GM12873 (cell line): ENCODE measurements at regions not wholly inside any gene's neighbourhood (a gene's known extent, or its start where the extent isn't known, plus 50 kb on each side); places are given as distances from the start of the nearest gene placed in this dataset.

Experiments
- TF ChIP-seq, protein P1 (sequence below): IDR thresholded peaks from 2 replicates; pipeline ENCODE4 v1.5.1; 2012; ENCODE audit warnings: low read depth, mild to moderate bottlenecking, moderate library complexity, low read length, control low read depth; ENCODE audit not compliant: insufficient read depth; ENCODE audit errors: missing control alignments

GRCh38 chr14:85421186-85421877, 108.6 kb upstream of the FLRT2 start:
- TF ChIP-seq, protein P1, sequence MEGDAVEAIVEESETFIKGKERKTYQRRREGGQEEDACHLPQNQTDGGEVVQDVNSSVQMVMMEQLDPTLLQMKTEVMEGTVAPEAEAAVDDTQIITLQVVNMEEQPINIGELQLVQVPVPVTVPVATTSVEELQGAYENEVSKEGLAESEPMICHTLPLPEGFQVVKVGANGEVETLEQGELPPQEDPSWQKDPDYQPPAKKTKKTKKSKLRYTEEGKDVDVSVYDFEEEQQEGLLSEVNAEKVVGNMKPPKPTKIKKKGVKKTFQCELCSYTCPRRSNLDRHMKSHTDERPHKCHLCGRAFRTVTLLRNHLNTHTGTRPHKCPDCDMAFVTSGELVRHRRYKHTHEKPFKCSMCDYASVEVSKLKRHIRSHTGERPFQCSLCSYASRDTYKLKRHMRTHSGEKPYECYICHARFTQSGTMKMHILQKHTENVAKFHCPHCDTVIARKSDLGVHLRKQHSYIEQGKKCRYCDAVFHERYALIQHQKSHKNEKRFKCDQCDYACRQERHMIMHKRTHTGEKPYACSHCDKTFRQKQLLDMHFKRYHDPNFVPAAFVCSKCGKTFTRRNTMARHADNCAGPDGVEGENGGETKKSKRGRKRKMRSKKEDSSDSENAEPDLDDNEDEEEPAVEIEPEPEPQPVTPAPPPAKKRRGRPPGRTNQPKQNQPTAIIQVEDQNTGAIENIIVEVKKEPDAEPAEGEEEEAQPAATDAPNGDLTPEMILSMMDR = no peak

DNA sequence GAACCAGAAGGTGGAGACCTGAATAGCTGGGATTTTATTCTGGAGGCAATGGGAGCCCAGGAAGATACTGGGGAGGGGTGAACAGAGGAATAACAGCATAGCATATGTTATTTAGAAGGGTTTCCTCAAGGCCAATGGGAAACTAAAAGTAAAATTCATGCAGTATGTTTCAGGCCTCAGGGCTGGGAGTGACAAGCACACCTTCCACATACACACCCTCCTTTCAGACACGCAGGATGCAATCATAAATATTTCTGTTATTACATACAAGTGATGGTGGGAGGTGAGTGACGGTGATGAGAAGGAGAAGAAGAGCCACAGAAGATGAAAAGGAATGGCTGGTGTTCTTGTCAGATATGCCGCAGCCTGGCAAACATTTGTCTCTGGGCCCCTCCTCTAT, 106.1 kb upstream of the FLRT2 start:
- TF ChIP-seq, protein P1 = no peak

- TF ChIP-seq, protein P1 = no peak
Observed at GRCh38 chr14:85425507-85425906, 104.4 kb upstream of the FLRT2 start.

- TF ChIP-seq, protein P1 = no peak
Observed at GRCh38 chr14:85426068-85426935, 103.6 kb upstream of the FLRT2 start.

DNA sequence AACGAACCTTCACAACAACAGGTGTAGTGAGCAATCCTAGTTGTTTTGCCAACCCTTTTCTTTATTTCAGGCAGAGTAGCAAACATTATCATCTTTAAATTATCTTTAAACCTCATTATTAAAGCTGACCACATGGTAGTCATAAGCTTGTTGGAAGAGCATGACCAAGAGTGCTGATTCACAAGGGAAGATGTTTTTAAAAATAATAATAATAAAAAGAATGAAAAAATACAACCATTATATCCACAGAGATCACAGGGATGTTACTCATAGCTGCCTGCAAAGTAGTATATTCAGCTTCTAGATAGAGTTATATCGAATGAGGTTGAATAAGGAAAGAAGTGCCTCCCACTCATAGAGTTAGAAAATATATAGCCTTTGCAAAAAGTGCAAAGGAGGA, 101.0 kb upstream of the FLRT2 start:
- TF ChIP-seq, protein P1 = no peak

- TF ChIP-seq, protein P1 = no peak
Observed at GRCh38 chr14:85437148-85437547, 92.8 kb upstream of the FLRT2 start.

DNA sequence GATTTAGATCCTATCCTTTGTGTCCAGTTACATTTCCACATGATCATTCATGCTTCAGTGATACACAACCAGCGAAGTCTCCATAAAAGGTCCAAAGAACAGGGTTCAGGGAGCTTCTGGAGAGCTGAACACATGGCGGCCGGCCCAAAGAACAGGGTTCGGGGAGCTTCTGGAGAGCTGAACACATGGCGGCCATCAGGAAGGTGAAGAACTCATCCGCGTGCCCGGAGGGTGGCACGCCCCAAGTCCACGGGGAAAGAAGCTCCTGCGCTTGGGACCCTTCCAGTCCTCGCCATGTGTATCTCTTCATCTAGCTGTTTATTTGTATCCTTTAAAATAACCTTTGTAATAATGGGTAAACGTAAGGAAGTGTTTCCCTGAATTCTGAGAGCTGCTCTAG, 91.9 kb upstream of the FLRT2 start:
- TF ChIP-seq, protein P1 = no peak
